HUDEP-2 (cell line): ENCODE measurements at regions not wholly inside any gene's neighbourhood (a gene's known extent, or its start where the extent isn't known, plus 50 kb on each side); places are given as distances from the start of the nearest gene placed in this dataset.
"Not testable (repeated sequence)": the region's sequence is repeated elsewhere in the genome, so short reads cannot be mapped to it uniquely, and the experiment has no call there.

ENCODE experiments used
- DNase-seq, 76 experiments: peaks; one replicate each; lab custom pipeline; 2025; ENCODE audit not compliant: unreplicated experiment in 76 of 76; lab: John Stamatoyannopoulos, UW

- no peak for DNase-seq
Measured at GRCh38 chrY:7815285-7815684, 903.7 kb upstream of the AMELY start.

GRCh38 chrY:7814361-7814760 is 902.8 kb upstream of the AMELY start:
- DNase-seq, result no peak

DNA sequence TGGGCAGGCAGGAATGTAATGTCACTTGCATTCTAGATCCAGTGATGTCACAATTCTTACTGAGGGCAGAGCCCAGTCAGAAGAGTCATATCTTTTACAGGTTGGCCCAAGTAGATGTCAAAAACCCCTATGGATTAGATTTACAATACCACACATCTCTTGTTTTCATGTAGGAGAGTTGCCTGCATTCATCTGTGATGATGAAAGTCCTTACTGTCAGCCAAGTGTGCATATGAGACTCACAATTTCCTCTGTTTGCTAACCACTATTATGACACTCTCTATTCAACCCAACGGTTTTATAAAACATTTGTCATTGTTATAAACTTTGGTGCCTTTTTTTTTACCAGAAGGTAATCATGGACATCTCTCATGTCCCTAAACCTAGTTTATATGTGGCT is 898.8 kb upstream of the AMELY start:
- DNase-seq, result no peak

GRCh38 chrY:7807516-7807870 is 895.9 kb upstream of the AMELY start:
- DNase-seq, result no peak

GRCh38 chrY:7806592-7807515 is 895.3 kb upstream of the AMELY start:
- no peak for DNase-seq

DNA sequence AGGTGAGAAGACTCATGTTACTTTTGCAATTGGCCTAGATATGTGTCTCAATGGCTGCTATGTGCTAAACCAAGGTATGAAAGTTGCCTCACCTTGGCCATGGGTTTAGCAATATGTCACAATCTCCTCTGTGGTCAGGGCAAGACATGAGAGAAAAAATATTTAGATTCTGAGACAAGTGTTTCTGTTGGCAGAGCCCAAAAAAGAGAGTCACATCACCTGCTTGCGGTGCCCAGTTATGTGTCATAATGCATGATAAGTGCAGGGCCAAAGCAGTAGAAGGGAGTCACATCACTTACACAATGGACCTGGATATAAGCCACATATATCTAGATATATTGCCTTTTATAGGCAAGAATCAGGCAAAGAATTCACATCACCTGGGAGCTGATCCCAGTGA is 894.1 kb upstream of the AMELY start:
- DNase-seq, result no peak

DNA sequence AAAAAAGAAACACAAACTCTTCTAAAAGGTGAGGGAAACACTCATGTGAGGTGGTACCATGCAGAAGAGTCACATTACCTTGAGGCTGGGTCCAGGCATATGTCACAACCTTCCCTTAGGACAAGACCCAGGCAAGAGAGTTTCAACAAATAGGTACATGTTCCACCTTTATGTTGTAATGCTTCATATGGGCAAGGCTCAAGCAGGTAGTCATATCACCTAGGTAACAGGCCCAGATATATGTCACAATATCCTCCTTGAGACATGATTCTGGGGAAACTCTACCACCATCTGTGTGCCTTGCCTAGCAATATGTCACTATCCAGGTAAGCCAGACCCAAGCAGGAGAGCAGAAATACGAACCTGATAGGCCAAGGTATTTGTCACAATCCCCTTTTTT is 892.2 kb upstream of the AMELY start:
- DNase-seq, result no peak

DNA sequence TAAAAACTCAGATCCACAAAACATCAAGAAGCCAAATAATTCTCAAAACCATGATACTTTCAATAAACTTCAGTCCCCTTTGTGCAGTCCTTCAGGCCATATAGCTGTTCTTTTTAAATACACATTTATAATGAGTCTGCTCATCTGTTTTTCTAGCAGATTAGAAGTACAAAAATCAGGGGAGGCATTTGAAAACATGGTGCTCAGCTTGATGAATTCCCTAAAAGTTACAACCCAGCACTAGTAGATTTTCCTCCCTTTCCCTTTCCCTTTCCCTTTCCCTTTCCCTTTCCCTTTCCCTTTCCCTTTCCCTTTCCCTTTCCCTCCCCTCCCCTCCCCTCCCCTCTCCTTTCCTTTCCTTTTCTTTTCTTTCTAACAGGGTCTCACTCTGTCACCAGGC is 884.6 kb upstream of the AMELY start:
- no peak for DNase-seq

DNA sequence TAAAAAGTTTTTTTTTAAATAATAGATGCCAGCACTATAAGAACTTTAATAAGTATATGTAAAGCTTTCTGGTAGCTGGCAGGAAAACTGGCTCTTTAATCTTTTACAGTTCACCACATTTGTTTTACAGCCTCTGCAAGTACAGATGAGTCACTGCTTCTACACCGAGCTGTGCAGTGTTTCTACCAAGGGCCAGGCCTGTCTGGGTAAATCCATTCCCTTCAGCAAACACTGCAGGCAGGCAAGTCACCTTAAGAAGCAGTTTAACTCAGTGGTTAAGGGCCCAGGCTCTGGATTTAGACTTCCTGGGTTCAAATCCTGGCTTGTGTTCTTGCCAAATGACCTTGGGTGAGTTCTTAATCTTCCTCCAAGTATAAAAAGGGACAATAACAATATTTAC is 882.9 kb upstream of the AMELY start:
- DNase-seq, result no peak

DNA sequence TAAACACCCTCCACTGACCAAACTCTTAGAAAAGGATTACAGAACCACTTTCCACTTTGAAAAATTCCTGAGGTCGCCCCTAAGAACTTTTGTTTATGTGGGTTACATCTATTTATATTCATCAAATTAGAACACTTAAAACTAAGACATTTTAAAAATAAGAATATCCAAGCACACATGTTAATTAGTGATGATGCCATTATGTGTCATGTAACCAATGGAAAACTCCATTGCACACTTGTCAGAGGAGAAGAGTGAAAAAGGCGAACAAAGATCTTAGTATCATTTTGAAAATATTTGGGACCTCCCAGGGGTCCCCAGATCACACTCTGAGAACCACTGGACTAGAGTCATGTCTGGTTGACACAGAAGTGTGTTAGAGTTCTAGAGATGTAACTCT is 882.4 kb upstream of the AMELY start:
- no peak for DNase-seq

DNA sequence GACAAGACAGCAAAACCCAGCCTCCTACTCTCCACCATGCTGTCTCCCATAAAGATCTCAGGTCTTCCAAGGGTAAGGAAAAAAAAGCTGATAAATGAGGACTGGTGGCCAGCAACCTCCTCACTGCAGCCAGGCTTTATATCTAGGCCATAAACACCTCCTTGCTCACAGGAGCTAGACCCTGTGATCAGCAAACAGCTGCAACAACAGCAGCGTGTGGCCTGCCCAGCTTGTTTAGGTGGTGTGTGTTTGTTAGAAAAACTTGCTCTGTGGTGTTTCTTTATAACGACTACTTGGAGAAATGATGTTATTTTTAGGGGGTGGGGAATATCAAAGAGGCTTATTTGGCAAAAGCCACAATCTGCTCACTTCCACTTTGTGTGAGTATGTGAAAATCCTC is 880.9 kb upstream of the AMELY start:
- no peak for DNase-seq

- no peak for DNase-seq
Measured at GRCh38 chrY:7781501-7781900, 869.9 kb upstream of the AMELY start.

- not testable (repeated sequence) for DNase-seq
Measured at GRCh38 chrY:7775436-7775835, 863.9 kb upstream of the AMELY start.

- no peak for DNase-seq
Measured at GRCh38 chrY:7771771-7772170, 860.2 kb upstream of the AMELY start.

DNA sequence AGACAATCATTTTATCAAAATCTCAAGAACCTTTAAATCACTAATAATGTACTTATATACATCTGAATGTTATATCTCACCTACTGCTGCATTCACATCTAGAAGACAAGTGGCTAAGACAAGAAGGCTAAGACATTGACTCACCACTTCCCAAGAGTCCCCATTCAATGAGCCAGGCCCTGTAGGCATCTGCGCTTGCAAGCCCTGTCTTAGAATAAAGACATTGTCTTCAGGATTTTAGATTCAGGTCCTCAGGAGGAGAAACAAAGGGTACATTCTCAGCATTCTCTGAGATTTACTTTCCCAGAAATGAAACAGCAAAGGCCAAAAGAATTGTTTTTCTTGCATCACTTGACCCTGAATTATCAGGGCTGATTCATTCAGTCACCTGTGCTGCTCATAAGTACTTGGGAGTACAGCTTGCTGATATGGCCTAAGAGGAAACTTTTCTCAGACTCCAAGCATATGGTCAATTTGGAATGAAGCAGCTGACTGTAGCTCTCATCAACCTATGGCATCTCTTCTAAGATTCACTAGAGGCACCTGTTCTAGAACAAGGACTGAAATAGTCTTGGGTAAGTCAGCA is 858.3 kb upstream of the AMELY start:
- no peak for DNase-seq

DNA sequence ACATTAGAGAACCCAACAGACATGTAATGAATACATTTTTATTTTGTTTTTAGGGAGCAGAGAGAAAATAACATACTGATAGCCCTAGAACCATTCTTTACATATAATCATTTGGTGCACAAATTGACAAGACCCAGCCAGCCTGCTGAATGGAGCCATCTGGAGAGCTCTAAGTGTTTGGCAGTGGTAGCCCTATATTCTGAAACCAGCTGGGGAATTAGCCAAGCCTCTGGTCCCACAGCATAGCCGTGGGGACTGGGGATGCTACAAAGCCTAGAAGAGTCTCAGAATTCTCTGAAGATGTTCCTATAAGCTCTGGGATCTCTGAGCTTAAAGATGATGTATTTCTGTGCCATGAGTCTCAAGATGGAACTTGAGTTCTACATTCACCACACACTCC is 857.3 kb upstream of the AMELY start:
- no peak for DNase-seq

DNA sequence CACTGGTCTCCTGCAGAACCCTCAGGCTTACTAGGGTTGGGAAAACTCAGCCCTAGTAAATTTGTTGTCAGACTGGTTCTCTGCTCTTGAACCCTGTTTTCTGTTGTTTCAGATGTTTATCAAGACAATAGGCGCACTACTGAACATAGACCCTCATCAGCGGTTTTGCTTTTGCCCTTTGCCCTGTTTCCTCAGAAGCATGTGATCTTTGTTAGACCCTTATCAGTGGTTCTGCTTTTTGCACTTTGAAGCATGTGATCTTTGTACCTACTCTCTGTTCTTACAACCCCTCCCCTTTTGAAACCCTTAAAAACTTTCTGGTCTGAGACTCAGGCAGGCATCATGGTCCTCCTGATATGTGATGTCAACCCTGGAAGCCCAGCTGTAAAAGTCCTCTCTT is 842.2 kb upstream of the AMELY start:
- DNase-seq, result no peak

DNA sequence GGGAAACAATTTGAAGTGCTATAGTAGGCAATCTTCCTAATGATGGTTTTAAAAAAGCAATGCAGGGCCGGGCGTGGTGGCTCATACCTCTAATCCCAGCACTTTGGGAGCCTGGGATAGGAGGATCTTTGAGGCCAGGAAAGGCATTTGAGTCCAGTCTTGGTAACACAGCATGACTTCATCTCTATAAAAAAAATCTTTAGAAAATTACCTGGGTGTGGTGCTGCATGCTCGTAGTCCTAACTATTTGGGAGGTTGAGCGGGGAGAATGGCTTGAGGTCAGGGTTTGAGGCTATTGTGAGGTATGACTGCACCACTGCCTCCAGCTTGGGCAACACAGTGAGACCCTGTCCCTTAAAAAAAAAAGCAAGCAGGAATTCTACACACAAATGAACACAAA is 835.2 kb upstream of the AMELY start:
- no peak for DNase-seq

- DNase-seq, result no peak
Measured at GRCh38 chrY:7745581-7745901, 834.0 kb upstream of the AMELY start.

DNA sequence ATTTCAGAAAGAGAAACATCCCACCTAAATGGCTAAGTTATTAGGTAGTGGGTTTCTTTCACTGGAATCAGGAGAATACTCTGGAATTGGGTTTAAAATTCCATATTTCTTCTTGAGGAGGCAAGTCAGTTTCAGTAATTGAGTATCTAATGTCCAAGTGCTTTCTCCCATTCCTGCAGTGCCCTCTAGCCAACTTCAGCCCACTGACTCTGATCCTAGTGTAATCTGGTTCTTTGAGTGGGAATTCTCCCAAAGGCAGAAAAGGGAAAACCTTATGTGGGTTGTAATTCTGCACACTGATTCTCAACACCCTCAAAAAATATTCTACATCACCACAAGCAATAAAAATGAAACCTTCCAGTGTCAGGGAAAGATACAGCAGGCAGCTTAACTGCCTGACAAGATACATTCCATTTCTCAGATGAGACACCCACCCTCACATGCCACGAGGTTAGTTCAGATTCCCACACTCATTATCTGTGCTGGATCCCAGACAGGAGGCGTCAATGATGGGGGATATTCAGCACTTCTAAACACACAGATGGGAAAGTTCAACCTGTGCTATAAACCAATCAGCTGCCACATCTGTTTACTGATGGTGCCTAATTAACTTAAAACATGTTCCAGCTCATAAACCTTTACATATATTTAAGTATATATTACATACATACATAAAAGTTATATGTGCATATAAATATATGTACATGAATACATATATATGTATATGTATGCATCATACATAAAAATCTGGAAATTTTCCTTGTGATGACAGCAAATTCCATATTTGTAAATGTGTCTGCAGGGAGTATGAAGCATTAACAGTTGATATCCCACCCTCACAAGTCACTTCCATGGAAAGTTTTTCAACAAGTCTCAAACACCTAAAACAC is 833.4 kb upstream of the AMELY start:
- no peak for DNase-seq

DNA sequence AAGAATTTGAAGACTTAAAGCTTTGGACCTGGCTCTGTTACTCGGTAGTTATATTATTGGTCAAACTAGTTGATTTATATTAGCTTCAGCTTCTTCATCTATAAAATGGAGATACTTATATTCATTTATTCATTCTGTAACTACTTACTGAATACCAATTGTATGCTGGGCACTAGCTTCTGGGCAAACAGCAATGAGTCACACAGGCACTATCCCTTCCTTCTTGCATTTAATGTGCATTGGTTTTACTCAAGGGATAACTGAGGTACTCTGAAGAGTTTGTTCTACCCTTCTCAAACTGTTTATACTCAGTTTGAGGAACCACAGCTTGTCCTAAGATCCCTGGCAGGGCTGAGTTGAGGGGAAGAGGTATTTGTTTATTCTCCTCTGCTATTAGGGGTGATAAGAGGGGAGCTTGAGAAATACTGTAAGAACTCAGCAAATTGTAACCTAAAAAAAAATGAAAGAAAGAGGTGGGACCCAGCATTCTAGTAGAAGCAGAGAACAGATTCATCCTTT is 825.4 kb upstream of the AMELY start:
- no peak for DNase-seq
